Endodermal cell (in vitro differentiated cells): ENCODE measurements at regions not wholly inside any gene's neighbourhood (a gene's known extent, or its start where the extent isn't known, plus 50 kb on each side); places are given as distances from the start of the nearest gene placed in this dataset.

Source experiments
- DNase-seq: peaks from one replicate; pipeline ENCODE4 v3.0.0-alpha.2; 2017
- H3K27ac ChIP-seq: 2 replicates; pipeline ENCODE4 v1.5.1; 2013; ENCODE audit warnings: mild to moderate bottlenecking, low read depth, low read length, moderate library complexity
- H3K27me3 ChIP-seq: 2 replicates; pipeline ENCODE4 v1.6.1; 2013; ENCODE audit warnings: mild to moderate bottlenecking, low read length, moderate library complexity; ENCODE audit not compliant: insufficient read depth, control insufficient read depth, poor library complexity, severe bottlenecking
- H3K36me3 ChIP-seq: 2 replicates; pipeline ENCODE4 v1.7.0; 2013; ENCODE audit warnings: mild to moderate bottlenecking, low read length, moderate library complexity; ENCODE audit not compliant: control insufficient read depth, insufficient read depth
- H3K4me1 ChIP-seq: one replicate; pipeline ENCODE4 v1.7.0; 2013; ENCODE audit warnings: low read length; ENCODE audit not compliant: control insufficient read depth, insufficient read depth
- H3K4me3 ChIP-seq: 2 replicates; pipeline ENCODE4 v1.5.1; 2013; ENCODE audit warnings: mild to moderate bottlenecking, low read length, moderate library complexity
- H3K9ac ChIP-seq: 2 replicates; pipeline ENCODE4 v1.6.1; 2013; ENCODE audit warnings: mild to moderate bottlenecking, low read length, moderate library complexity; ENCODE audit not compliant: poor library complexity, severe bottlenecking; ENCODE audit errors: extremely low read depth
- H3K9me3 ChIP-seq: 2 replicates; pipeline ENCODE4 v1.6.1; 2013; ENCODE audit warnings: mild to moderate bottlenecking, low read length, moderate library complexity; ENCODE audit not compliant: control insufficient read depth
- H3K27ac Mint-ChIP-seq: 2 replicates; pipeline ENCODE4 v1.8.0; 2020; ENCODE audit warnings: mixed read lengths
- H3K27me3 Mint-ChIP-seq: 2 replicates; pipeline ENCODE4 v1.8.0; 2021; ENCODE audit warnings: mild to moderate bottlenecking, mixed read lengths; ENCODE audit not compliant: insufficient read depth
- H3K36me3 Mint-ChIP-seq: 2 replicates; pipeline ENCODE4 v1.8.0; 2020; ENCODE audit warnings: low read depth, mixed read lengths
- H3K4me1 Mint-ChIP-seq: 2 replicates; pipeline ENCODE4 v1.8.0; 2020; ENCODE audit warnings: mixed read lengths
- H3K4me3 Mint-ChIP-seq: 2 replicates; pipeline ENCODE4 v1.8.0; 2020; ENCODE audit warnings: mild to moderate bottlenecking, moderate library complexity, mixed read lengths
- H3K9me3 Mint-ChIP-seq: 2 replicates; pipeline ENCODE4 v1.8.0; 2020; ENCODE audit warnings: mild to moderate bottlenecking, mixed read lengths
- CTCF ChIP-seq: fragments of 200-600 bp; sonication (generic); conservative IDR thresholded peaks from 2 replicates; pipeline ENCODE4 v1.5.0; 2021; ENCODE audit warnings: antibody characterized with exemption, mild to moderate bottlenecking
- WGBS, 2 experiments: methylation state at CpG; one replicate each; pipeline versions ENCODE4 v1.1.5 to v1.1.7; 2013; ENCODE audit warnings: missing lambda C conversion rate in 2 of 2, mixed read lengths in 1 of 2; ENCODE audit not compliant: insufficient coverage in 1 of 2, insufficient read length in 1 of 2; 5-methylcytosine and 5-hydroxymethylcytosine counted together

GRCh38 chr5:67435032-67435431, 238.4 kb upstream of the CD180 start:
- Mint-ChIP-seq H3K27me3 (no peaks in the 10 kb centered on the region), H3K4me1 (no peaks in the 10 kb centered on the region), H3K4me3 (no peak overlapping the region), H3K9me3 (no peaks in the 10 kb centered on the region), H3K36me3 (no peaks in the 10 kb centered on the region), H3K27ac (no peak overlapping the region)
- Histone ChIP-seq H3K9me3 (no peaks in the 10 kb centered on the region), H3K27ac (no peak overlapping the region), H3K4me3 (no peak overlapping the region), H3K27me3 (no peaks in the 10 kb centered on the region), H3K36me3 (no peaks in the 10 kb centered on the region), H3K4me1 (no peaks in the 10 kb centered on the region), H3K9ac (no peak overlapping the region)
- DNase-seq, result no peak
- no peak for TF ChIP-seq CTCF
- 95% methylated on average over 2 of the region's 2 CpGs; no CpG with 5 or more reads in 1 of the 2 experiments for WGBS, 2 experiments

DNA sequence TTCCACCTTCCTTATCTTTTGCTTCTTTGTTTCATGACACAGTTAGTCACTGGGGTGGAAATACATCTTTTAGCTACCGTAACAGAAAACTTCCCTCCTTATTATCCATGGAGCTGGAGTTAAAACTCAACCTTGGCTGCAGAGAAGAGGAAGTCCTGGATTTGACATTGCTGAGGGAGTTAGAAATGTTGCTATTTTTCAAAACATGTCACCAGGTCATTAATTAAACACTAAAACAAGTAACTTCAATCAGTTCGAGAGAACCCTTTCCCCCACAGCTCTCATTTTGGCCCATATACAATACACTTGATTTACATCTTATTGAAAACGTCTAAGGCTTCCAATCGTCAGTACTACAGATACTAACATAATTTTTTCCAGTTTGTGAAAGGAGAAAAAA, 237.9 kb upstream of the CD180 start:
- Mint-ChIP-seq H3K4me1 (no peaks in the 10 kb centered on the region), H3K27me3 (no peaks in the 10 kb centered on the region), H3K36me3 (no peaks in the 10 kb centered on the region), H3K9me3 (no peaks in the 10 kb centered on the region), H3K27ac (no peak overlapping the region), H3K4me3 (no peak overlapping the region)
- no peak for DNase-seq
- WGBS, 2 experiments, result 93 to 100% methylated on average over 1 to 4 of the region's 4 CpGs
- H3K9me3 ChIP-seq, result no peaks in the 10 kb centered on the region
- no peaks in the 10 kb centered on the region for H3K4me1 ChIP-seq
- no peak overlapping the region for H3K4me3 ChIP-seq
- H3K27ac ChIP-seq, result no peak overlapping the region
- TF ChIP-seq CTCF, result no peak
- H3K36me3 ChIP-seq, result no peaks in the 10 kb centered on the region
- no peak overlapping the region for H3K9ac ChIP-seq
- H3K27me3 ChIP-seq, result no peaks in the 10 kb centered on the region

DNA sequence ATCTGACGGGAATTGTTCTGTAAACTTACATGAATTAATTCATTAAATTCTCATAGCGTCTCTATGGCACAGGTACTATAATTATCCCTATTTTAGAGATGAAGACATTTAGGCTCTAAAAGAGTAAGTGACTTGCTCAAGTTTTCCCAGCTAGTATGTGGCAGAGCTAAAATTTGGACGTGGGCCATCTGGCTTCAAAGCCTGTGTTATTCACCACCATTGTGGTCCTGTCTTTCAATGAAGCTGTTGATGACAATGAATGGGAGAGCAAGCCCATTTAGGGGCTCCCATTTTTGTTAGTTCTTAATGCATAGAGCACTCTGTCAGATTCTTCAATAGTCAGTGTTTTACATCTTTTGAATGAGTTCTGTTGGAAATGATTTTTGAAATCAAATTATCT, 236.0 kb upstream of the CD180 start:
- H3K27ac ChIP-seq, result no peak overlapping the region
- no peak for TF ChIP-seq CTCF
- Mint-ChIP-seq H3K27me3 (no peaks in the 10 kb centered on the region), H3K36me3 (no peaks in the 10 kb centered on the region), H3K4me1 (no peaks in the 10 kb centered on the region), H3K27ac (no peak overlapping the region), H3K4me3 (no peak overlapping the region), H3K9me3 (no peaks in the 10 kb centered on the region)
- no peaks in the 10 kb centered on the region for H3K9me3 ChIP-seq
- no peaks in the 10 kb centered on the region for H3K27me3 ChIP-seq
- no peak overlapping the region for H3K4me3 ChIP-seq
- no peak overlapping the region for H3K9ac ChIP-seq
- H3K4me1 ChIP-seq, result no peaks in the 10 kb centered on the region
- WGBS, 2 experiments, result 89 to 100% methylated on average over 1 to 3 of the region's 3 CpGs
- DNase-seq, result no peak
- H3K36me3 ChIP-seq, result no peaks in the 10 kb centered on the region
